ENCODE measurements at regions not wholly inside any gene's neighbourhood (a gene's known extent, or its start where the extent isn't known, plus 50 kb on each side); places are given as distances from the start of the nearest gene placed in this dataset.

DNA sequence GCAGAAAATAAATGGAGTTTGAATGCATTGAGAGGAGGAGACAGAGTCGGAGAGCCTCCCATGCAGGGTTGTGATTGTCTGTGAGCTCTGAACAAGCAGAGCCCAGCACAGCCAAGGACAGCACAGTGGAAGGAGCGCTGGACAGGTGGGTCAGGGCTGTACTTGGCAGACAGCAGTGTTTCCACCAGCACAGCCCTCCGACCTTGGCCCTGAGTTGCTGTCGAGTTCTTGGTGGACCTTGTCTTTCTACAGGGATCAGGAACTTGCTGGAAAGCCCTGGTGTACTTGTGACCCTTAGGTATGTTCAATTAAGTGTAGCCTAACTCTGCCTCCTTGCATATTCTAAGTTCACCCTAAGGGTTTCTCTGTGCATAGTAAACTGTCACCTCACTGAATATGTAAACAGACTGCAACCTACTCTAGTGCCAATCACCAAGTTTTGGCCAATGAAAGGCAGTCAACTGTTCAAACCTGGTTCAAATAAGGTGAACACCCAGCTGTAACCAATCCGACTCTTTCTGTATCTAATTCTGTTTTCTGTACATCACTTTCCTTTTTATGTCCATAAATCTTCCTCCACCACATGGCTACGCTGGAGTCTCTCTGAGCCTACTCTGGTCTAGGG, 86.6 kb upstream of the SLC25A33 start:
- H3K79me2 ChIP-seq (ENCODE audit: insufficient read depth), result no peaks in the 10 kb centered on the region
- no peaks in the 10 kb centered on the region for H4K20me1 ChIP-seq (ENCODE audit: insufficient read depth)
- TF ChIP-seq FOSL2 (IDR thresholded peaks at IDR 0.05; ENCODE audit: borderline replicate concordance, low read depth), result no peak
- TF ChIP-seq, protein P1, sequence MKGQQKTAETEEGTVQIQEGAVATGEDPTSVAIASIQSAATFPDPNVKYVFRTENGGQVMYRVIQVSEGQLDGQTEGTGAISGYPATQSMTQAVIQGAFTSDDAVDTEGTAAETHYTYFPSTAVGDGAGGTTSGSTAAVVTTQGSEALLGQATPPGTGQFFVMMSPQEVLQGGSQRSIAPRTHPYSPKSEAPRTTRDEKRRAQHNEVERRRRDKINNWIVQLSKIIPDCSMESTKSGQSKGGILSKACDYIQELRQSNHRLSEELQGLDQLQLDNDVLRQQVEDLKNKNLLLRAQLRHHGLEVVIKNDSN (IDR thresholded peaks at IDR 0.05; ENCODE audit: borderline replicate concordance, low read depth), result no peak
- TF ChIP-seq, protein P2, sequence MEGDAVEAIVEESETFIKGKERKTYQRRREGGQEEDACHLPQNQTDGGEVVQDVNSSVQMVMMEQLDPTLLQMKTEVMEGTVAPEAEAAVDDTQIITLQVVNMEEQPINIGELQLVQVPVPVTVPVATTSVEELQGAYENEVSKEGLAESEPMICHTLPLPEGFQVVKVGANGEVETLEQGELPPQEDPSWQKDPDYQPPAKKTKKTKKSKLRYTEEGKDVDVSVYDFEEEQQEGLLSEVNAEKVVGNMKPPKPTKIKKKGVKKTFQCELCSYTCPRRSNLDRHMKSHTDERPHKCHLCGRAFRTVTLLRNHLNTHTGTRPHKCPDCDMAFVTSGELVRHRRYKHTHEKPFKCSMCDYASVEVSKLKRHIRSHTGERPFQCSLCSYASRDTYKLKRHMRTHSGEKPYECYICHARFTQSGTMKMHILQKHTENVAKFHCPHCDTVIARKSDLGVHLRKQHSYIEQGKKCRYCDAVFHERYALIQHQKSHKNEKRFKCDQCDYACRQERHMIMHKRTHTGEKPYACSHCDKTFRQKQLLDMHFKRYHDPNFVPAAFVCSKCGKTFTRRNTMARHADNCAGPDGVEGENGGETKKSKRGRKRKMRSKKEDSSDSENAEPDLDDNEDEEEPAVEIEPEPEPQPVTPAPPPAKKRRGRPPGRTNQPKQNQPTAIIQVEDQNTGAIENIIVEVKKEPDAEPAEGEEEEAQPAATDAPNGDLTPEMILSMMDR (IDR thresholded peaks at IDR 0.05), result no peak
- no peak for TF ChIP-seq TCF12 (IDR thresholded peaks at IDR 0.05)
- TF ChIP-seq TAF1 (IDR thresholded peaks at IDR 0.05; ENCODE audit: borderline replicate concordance, low read depth, low read length), result no peak
- no peak for TF ChIP-seq RCOR1 (IDR thresholded peaks at IDR 0.05; ENCODE audit: low read length)
- TF ChIP-seq SMC3 (IDR thresholded peaks at IDR 0.05; ENCODE audit: low read depth, low read length), result no peak
- no peak for TF ChIP-seq JUND (IDR thresholded peaks at IDR 0.05)
- TF ChIP-seq EP300 (IDR thresholded peaks at IDR 0.05; ENCODE audit: borderline replicate concordance in 1 of 2, low read depth in 1 of 2, low read length in 1 of 2), result no peak
- no peak for TF ChIP-seq RFX5 (IDR thresholded peaks at IDR 0.05; ENCODE audit: low read length)
- TF ChIP-seq, protein P3, sequence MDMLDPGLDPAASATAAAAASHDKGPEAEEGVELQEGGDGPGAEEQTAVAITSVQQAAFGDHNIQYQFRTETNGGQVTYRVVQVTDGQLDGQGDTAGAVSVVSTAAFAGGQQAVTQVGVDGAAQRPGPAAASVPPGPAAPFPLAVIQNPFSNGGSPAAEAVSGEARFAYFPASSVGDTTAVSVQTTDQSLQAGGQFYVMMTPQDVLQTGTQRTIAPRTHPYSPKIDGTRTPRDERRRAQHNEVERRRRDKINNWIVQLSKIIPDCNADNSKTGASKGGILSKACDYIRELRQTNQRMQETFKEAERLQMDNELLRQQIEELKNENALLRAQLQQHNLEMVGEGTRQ (IDR thresholded peaks at IDR 0.05; ENCODE audit: borderline replicate concordance, low read depth, low read length), result no peak
- TF ChIP-seq YY1 (IDR thresholded peaks at IDR 0.05; ENCODE audit: low read depth), result no peak
- TF ChIP-seq SIN3A (IDR thresholded peaks at IDR 0.05; ENCODE audit: borderline replicate concordance, low read depth, low read length), result no peak
- no peak for TF ChIP-seq EZH2phosphoT487 (IDR thresholded peaks at IDR 0.05; ENCODE audit: borderline replicate concordance, low read depth)
- TF ChIP-seq FOXJ3 (CRISPR knock-in tag; IDR thresholded peaks at IDR 0.05), result no peak
- TF ChIP-seq ELF1 (IDR thresholded peaks at IDR 0.05), result no peak
- TF ChIP-seq TEAD4 (IDR thresholded peaks at IDR 0.05; ENCODE audit: borderline replicate concordance, insufficient read depth), result no peak
- TF ChIP-seq, protein P4, sequence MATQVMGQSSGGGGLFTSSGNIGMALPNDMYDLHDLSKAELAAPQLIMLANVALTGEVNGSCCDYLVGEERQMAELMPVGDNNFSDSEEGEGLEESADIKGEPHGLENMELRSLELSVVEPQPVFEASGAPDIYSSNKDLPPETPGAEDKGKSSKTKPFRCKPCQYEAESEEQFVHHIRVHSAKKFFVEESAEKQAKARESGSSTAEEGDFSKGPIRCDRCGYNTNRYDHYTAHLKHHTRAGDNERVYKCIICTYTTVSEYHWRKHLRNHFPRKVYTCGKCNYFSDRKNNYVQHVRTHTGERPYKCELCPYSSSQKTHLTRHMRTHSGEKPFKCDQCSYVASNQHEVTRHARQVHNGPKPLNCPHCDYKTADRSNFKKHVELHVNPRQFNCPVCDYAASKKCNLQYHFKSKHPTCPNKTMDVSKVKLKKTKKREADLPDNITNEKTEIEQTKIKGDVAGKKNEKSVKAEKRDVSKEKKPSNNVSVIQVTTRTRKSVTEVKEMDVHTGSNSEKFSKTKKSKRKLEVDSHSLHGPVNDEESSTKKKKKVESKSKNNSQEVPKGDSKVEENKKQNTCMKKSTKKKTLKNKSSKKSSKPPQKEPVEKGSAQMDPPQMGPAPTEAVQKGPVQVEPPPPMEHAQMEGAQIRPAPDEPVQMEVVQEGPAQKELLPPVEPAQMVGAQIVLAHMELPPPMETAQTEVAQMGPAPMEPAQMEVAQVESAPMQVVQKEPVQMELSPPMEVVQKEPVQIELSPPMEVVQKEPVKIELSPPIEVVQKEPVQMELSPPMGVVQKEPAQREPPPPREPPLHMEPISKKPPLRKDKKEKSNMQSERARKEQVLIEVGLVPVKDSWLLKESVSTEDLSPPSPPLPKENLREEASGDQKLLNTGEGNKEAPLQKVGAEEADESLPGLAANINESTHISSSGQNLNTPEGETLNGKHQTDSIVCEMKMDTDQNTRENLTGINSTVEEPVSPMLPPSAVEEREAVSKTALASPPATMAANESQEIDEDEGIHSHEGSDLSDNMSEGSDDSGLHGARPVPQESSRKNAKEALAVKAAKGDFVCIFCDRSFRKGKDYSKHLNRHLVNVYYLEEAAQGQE (IDR thresholded peaks at IDR 0.05; ENCODE audit: low read depth, low read length), result no peak
- TF ChIP-seq NFIC (IDR thresholded peaks at IDR 0.05; ENCODE audit: borderline replicate concordance), result no peak
- peaks cover 8% of the 10 kb centered on the region for H3F3A ChIP-seq (replicated peaks; ENCODE audit: insufficient read depth)
- H3K36me3 ChIP-seq (replicated peaks in 1 of 2; ENCODE audit: control insufficient read depth in 1 of 2, insufficient read depth in 2 of 2, low read length in 1 of 2), result no peaks in the 10 kb centered on the region
- no peak for DNase-seq
- POLR2A ChIA-PET, result no interaction called here
- no peak overlapping the region for H3K4me3 ChIP-seq (ENCODE audit: low read depth in 2 of 2, low read length in 1 of 2)
- H3K27ac ChIP-seq (ENCODE audit: low read depth in 2 of 2, low read length in 1 of 2), result no peak overlapping the region
- H3K27me3 ChIP-seq (ENCODE audit: insufficient read depth), result no peaks in the 10 kb centered on the region
- peaks cover 10 to 20% of the 10 kb centered on the region in 2 experiments for H3K4me1 ChIP-seq (ENCODE audit: control insufficient read depth in 1 of 2, insufficient read depth in 2 of 2, low read depth in 1 of 2, low read length in 1 of 2)
- H3K9ac ChIP-seq, result no peak overlapping the region
- 75% methylated on average over 6 of the region's 6 CpGs for WGBS (ENCODE audit: low lambda C conversion rate)
- H3K4me2 ChIP-seq, result no peak overlapping the region
- CTCF ChIA-PET, result interaction anchor here (0.7 to 1.6 kb wide), 4 partner anchors 14 to 186 kb away, joined by 3 to 4 read pairs (median 3); no protein-coding TSS in a partner anchor
- no peaks in the 10 kb centered on the region for H3K9me3 ChIP-seq
- no peaks in the 10 kb centered on the region for H3K9me2 ChIP-seq
- H2AFZ ChIP-seq (ENCODE audit: low read depth), result no peak overlapping the region
